Spleen (tissue), 7 donors: ENCODE measurements at regions not wholly inside any gene's neighbourhood (a gene's known extent, or its start where the extent isn't known, plus 50 kb on each side); places are given as distances from the start of the nearest gene placed in this dataset.

Experiments used
- CTCF ChIP-seq, 11 experiments: fragments of 200-600 bp in 7 of 11; fragments of 450-650 bp in 4 of 11; sonication (generic) in 4 of 11; IDR thresholded peaks in 8 of 11; conservative IDR thresholded peaks in 3 of 11; 1 replicate in 7 of 11; 2 replicates in 4 of 11; pipeline versions ENCODE4 v1.4.0 to v1.8.0; 2016 to 2021; ENCODE audit warnings: antibody characterized with exemption in 11 of 11, inconsistent platforms in 4 of 11, mild to moderate bottlenecking in 1 of 11
- POLR2A ChIP-seq, 3 donors: fragments of 450-650 bp; IDR thresholded peaks; one replicate each; pipeline ENCODE4 v1.5.1; 2017; ENCODE audit warnings: antibody characterized with exemption in 3 of 3, mild to moderate bottlenecking in 1 of 3
- POLR2AphosphoS5 ChIP-seq, 3 donors: sonication (generic); formaldehyde crosslinking; IDR thresholded peaks; one replicate each; pipeline ENCODE4 v1.5.1; 2017; ENCODE audit warnings: antibody characterized with exemption in 3 of 3
- donor health status: DM: no; HTN: no; CAD: no; lungs with moderate emphysema.
- donor health status: DM: no; HTN: no; CAD: no.
- donor health status: DM: no; HTN: no; CAD: no.

GRCh38 chr2:157032017-157032416, 225.5 kb upstream of the GALNT5 start:
- no peak for TF ChIP-seq POLR2A (IDR thresholded peaks at IDR 0.05)
- no peak for TF ChIP-seq CTCF (IDR thresholded peaks at IDR 0.05 in 8 of 11, conservative IDR thresholded peaks at IDR 0.05 in 3 of 11)
- no peak for TF ChIP-seq POLR2AphosphoS5 (IDR thresholded peaks at IDR 0.05)
